ENCODE measurements at regions not wholly inside any gene's neighbourhood (a gene's known extent, or its start where the extent isn't known, plus 50 kb on each side); places are given as distances from the start of the nearest gene placed in this dataset.
"Not testable (repeated sequence)": the region's sequence is repeated elsewhere in the genome, so short reads cannot be mapped to it uniquely, and the experiment has no call there.

DNA sequence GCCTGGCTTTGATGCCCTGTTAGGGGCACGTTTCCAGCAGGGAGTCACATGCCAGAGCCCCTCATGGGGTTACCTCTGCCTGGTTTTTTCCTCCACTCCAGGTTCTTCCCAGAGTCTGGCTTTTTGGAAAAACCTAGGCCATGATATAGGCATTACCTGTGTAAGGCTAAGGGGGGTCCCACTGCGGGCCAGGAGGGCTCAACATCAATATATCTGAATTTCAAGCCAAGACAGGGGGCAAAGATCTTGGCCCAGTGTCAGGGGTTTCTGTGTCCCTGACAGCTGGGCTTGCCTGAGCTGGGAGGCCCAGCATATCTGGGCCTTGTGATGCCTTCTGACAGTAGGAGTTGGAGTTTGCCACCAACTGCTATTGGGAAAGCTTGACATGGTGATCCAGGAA is 127.5 kb downstream of the POTEM start:
- not testable (repeated sequence) for H2AK5ac ChIP-seq (ENCODE audit: insufficient read length, low read length); H3K27ac Mint-ChIP-seq; H3T11ph ChIP-seq (ENCODE audit: low read length); H2AFZ ChIP-seq (ENCODE audit: low read length); H3K23me2 ChIP-seq (ENCODE audit: insufficient read length, low read depth, low read length, poor library complexity, severe bottlenecking); H3K36me3 Mint-ChIP-seq (ENCODE audit: insufficient read depth in 1 of 3, low read depth in 3 of 3); H4K8ac ChIP-seq (replicated peaks; ENCODE audit: insufficient read length, low read depth, low read length); H4K5ac ChIP-seq (ENCODE audit: insufficient read length, low read depth, low read length); H3K79me1 ChIP-seq (ENCODE audit: insufficient read depth, low read depth, low read length, poor library complexity, severe bottlenecking); H3K56ac ChIP-seq (ENCODE audit: insufficient read length, low read depth, low read length); H2BK12ac ChIP-seq (ENCODE audit: insufficient read length, low read depth, low read length); H3K79me2 ChIP-seq (ENCODE audit: insufficient read depth, low read length); H4K20me1 ChIP-seq (ENCODE audit: control insufficient read depth, insufficient read depth, insufficient read length); H2BK120ac ChIP-seq (ENCODE audit: low read depth, low read length, poor library complexity, severe bottlenecking); H4K91ac ChIP-seq (ENCODE audit: insufficient read length, low read depth, low read length); H3K18ac ChIP-seq (ENCODE audit: insufficient read length, low read depth, low read length); H2BK20ac ChIP-seq (ENCODE audit: low read depth, low read length, poor library complexity, severe bottlenecking); H3K27me3 ChIP-seq (ENCODE audit: insufficient read depth, low read length); H2BK5ac ChIP-seq (ENCODE audit: insufficient read length, low read length); H3K14ac ChIP-seq (ENCODE audit: insufficient read depth, low read length); H3K4me1 Mint-ChIP-seq; H3K27me3 Mint-ChIP-seq (ENCODE audit: low read depth); H3K4me2 ChIP-seq (ENCODE audit: insufficient read depth, insufficient read length, low read length); H3K27ac ChIP-seq (ENCODE audit: insufficient read length, low read depth, low read length); DNase-seq; H3K9ac ChIP-seq (ENCODE audit: extremely low read depth, insufficient read length, low read length); H3K4me3 Mint-ChIP-seq; H3K4me1 ChIP-seq (ENCODE audit: insufficient read depth, low read length); H3K23ac ChIP-seq (ENCODE audit: insufficient read length, low read depth, low read length); H2BK15ac ChIP-seq (ENCODE audit: low read depth, low read length); H3K4ac ChIP-seq (ENCODE audit: low read depth, low read length)
- H3K9me3 Mint-ChIP-seq = peaks cover 19 to 24% of the 10 kb centered on the region in 2 experiments
- no CpG with 5 or more reads among the region's 2 CpGs for WGBS (ENCODE audit: extremely low coverage, insufficient read length, low lambda C conversion rate)
- peaks cover 13% of the 10 kb centered on the region for H3K9me3 ChIP-seq (ENCODE audit: control insufficient read depth, low read depth, low read length)

- H3K4me3 Mint-ChIP-seq; H3K4me1 Mint-ChIP-seq; H3K18ac ChIP-seq (ENCODE audit: insufficient read length, low read depth, low read length); H3K27me3 Mint-ChIP-seq (ENCODE audit: low read depth); H3K4me2 ChIP-seq (ENCODE audit: insufficient read depth, insufficient read length, low read length); H2BK120ac ChIP-seq (ENCODE audit: low read depth, low read length, poor library complexity, severe bottlenecking); H4K91ac ChIP-seq (ENCODE audit: insufficient read length, low read depth, low read length); H3K36me3 Mint-ChIP-seq (ENCODE audit: insufficient read depth in 1 of 3, low read depth in 3 of 3); H3T11ph ChIP-seq (ENCODE audit: low read length); H3K23ac ChIP-seq (ENCODE audit: insufficient read length, low read depth, low read length); H3K4me1 ChIP-seq (ENCODE audit: insufficient read depth, low read length); H2BK5ac ChIP-seq (ENCODE audit: insufficient read length, low read length); H2BK20ac ChIP-seq (ENCODE audit: low read depth, low read length, poor library complexity, severe bottlenecking); H2AK5ac ChIP-seq (ENCODE audit: insufficient read length, low read length); H3K9ac ChIP-seq (ENCODE audit: extremely low read depth, insufficient read length, low read length); H2BK15ac ChIP-seq (ENCODE audit: low read depth, low read length); H4K20me1 ChIP-seq (ENCODE audit: control insufficient read depth, insufficient read depth, insufficient read length); H3K27me3 ChIP-seq (ENCODE audit: insufficient read depth, low read length); DNase-seq; H4K5ac ChIP-seq (ENCODE audit: insufficient read length, low read depth, low read length); H3K4ac ChIP-seq (ENCODE audit: low read depth, low read length); H3K56ac ChIP-seq (ENCODE audit: insufficient read length, low read depth, low read length); H3K14ac ChIP-seq (ENCODE audit: insufficient read depth, low read length); H2AFZ ChIP-seq (ENCODE audit: low read length); H3K79me1 ChIP-seq (ENCODE audit: insufficient read depth, low read depth, low read length, poor library complexity, severe bottlenecking); H3K23me2 ChIP-seq (ENCODE audit: insufficient read length, low read depth, low read length, poor library complexity, severe bottlenecking); H4K8ac ChIP-seq (replicated peaks; ENCODE audit: insufficient read length, low read depth, low read length); H2BK12ac ChIP-seq (ENCODE audit: insufficient read length, low read depth, low read length); H3K79me2 ChIP-seq (ENCODE audit: insufficient read depth, low read length); H3K27ac ChIP-seq (ENCODE audit: insufficient read length, low read depth, low read length); H3K27ac Mint-ChIP-seq: not testable (repeated sequence)
- no CpG with 5 or more reads among the region's 1 CpG for WGBS (ENCODE audit: extremely low coverage, insufficient read length, low lambda C conversion rate)
- H3K9me3 Mint-ChIP-seq = peaks cover 19 to 24% of the 10 kb centered on the region in 2 experiments
- peaks cover 13% of the 10 kb centered on the region for H3K9me3 ChIP-seq (ENCODE audit: control insufficient read depth, low read depth, low read length)
These were observed 127.9 kb downstream of the POTEM start for GRCh38 chr14:19095167-19095566.

All from H9 (cell line).